Testis (tissue), 2 donors: ENCODE measurements at regions not wholly inside any gene's neighbourhood (a gene's known extent, or its start where the extent isn't known, plus 50 kb on each side); places are given as distances from the start of the nearest gene placed in this dataset.
"Not testable (repeated sequence)": the region's sequence is repeated elsewhere in the genome, so short reads cannot be mapped to it uniquely, and the experiment has no call there.

Source experiments
- CTCF ChIP-seq, 3 experiments: fragments of 450-650 bp in 2 of 3; fragments of 200-600 bp in 1 of 3; sonication (generic) in 1 of 3; IDR thresholded peaks; one replicate each; pipeline ENCODE4 v1.5.1; 2016 to 2019; ENCODE audit warnings: antibody characterized with exemption in 3 of 3, mild to moderate bottlenecking in 2 of 3, moderate library complexity in 1 of 3
- POLR2A ChIP-seq: fragments of 450-650 bp; IDR thresholded peaks from one replicate; pipeline ENCODE4 v1.6.1; 2017; ENCODE audit warnings: antibody characterized with exemption, mild to moderate bottlenecking, moderate library complexity

DNA sequence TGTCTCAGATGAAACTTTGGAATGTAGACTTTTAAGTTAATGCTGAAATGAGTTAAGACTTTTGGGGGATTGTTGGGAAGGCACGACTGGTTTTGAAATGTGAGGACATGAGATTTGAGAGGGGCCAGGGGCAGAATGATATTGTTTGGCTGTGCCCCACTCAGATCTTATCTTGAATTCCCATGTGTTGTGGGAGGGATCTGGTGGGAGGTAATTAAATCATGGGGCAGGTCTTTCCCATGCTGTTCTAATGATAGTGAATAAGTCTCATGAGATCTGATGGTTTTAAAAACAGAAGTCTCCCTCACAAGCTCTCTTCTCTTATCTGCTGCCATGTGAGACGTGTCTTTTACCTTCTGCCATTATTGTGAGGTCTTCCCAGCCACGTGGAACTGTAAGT is 127.6 kb upstream of the MGAT4C start:
- TF ChIP-seq CTCF (IDR thresholded peaks at IDR 0.05); POLR2A: not testable (repeated sequence)
